ENCODE measurements at regions not wholly inside any gene's neighbourhood (a gene's known extent, or its start where the extent isn't known, plus 50 kb on each side); places are given as distances from the start of the nearest gene placed in this dataset.
"Not testable (repeated sequence)": the region's sequence is repeated elsewhere in the genome, so short reads cannot be mapped to it uniquely, and the experiment has no call there.

GRCh38 chr7:142534726-142535122 is 214.5 kb upstream of the PRSS1 start:
- no peak for DNase-seq (ENCODE audit: low spot score)

GRCh38 chr7:142533920-142534319 is 215.4 kb upstream of the PRSS1 start:
- no peak for DNase-seq (ENCODE audit: low spot score)

GRCh38 chr7:142529591-142529990 is 219.7 kb upstream of the PRSS1 start:
- DNase-seq (ENCODE audit: low spot score) = no peak

- no peak for DNase-seq (ENCODE audit: low spot score)
Measured at GRCh38 chr7:142528608-142529408, 220.5 kb upstream of the PRSS1 start.

- DNase-seq (ENCODE audit: low spot score) = no peak
Measured at GRCh38 chr7:142523821-142524460, 225.3 kb upstream of the PRSS1 start.

GRCh38 chr7:142522735-142523134 is 226.5 kb upstream of the PRSS1 start:
- no peak for DNase-seq (ENCODE audit: low spot score)

- peak; percentile 33 for DNase-seq (ENCODE audit: low spot score)
Measured at GRCh38 chr7:142520885-142521284, 228.4 kb upstream of the PRSS1 start.

GRCh38 chr7:142520455-142520854 is 228.8 kb upstream of the PRSS1 start:
- DNase-seq (ENCODE audit: low spot score) = not testable (repeated sequence)

- no peak for DNase-seq (ENCODE audit: low spot score)
Measured at GRCh38 chr7:142519079-142520078, 229.9 kb upstream of the PRSS1 start.

GRCh38 chr7:142516038-142516501 is 233.2 kb upstream of the PRSS1 start:
- DNase-seq (ENCODE audit: low spot score) = peak; percentile 82

GRCh38 chr7:142514716-142515115 is 234.6 kb upstream of the PRSS1 start:
- not testable (repeated sequence) for DNase-seq (ENCODE audit: low spot score)

GRCh38 chr7:142513178-142513955 is 235.9 kb upstream of the PRSS1 start:
- no peak for DNase-seq (ENCODE audit: low spot score)

- no peak for DNase-seq (ENCODE audit: low spot score)
Measured at GRCh38 chr7:142511801-142512200, 237.5 kb upstream of the PRSS1 start.

GRCh38 chr7:142511374-142511773 is 237.9 kb upstream of the PRSS1 start:
- DNase-seq (ENCODE audit: low spot score) = no peak

GRCh38 chr7:142509235-142509634 is 240.0 kb upstream of the PRSS1 start:
- DNase-seq (ENCODE audit: low spot score) = not testable (repeated sequence)

- peak; percentile 96 for DNase-seq (ENCODE audit: low spot score)
Measured at GRCh38 chr7:142508251-142508650, 241.0 kb upstream of the PRSS1 start.

- no peak for DNase-seq (ENCODE audit: low spot score)
Measured at GRCh38 chr7:142507799-142508198, 241.5 kb upstream of the PRSS1 start.

- not testable (repeated sequence) for DNase-seq (ENCODE audit: low spot score)
Measured at GRCh38 chr7:142507066-142507465, 242.2 kb upstream of the PRSS1 start.

- DNase-seq (ENCODE audit: low spot score) = no peak
Measured at GRCh38 chr7:142506601-142507000, 242.7 kb upstream of the PRSS1 start.

GRCh38 chr7:142503949-142504348 is 245.3 kb upstream of the PRSS1 start:
- DNase-seq (ENCODE audit: low spot score) = not testable (repeated sequence)

GRCh38 chr7:142503036-142503435 is 245.2 kb upstream of the PRSS58 start:
- no peak for DNase-seq (ENCODE audit: low spot score)
